ENCODE measurements at regions not wholly inside any gene's neighbourhood (a gene's known extent, or its start where the extent isn't known, plus 50 kb on each side); places are given as distances from the start of the nearest gene placed in this dataset.

DNA sequence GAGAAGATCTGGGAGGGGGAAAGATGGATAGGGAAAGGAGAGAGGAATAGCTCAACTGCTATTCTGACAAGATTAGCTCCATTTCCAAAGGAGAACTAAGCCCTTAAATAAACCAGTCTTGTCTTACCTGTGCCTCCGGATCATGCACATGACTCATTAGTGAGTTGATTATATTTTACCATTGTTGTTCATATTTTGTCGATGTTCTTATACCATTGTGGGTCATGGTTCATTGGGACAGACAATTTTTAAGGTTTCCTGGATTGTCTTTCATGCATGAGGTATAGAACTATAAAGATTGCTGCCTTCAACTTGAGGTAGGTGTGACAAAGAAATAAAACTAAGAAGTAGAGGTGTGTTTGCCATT is 243.0 kb upstream of the ATP2B1 start:
- no TSS peak for BruUV-seq (replicated peaks)
- Histone ChIP-seq H4K20me1 (replicated peaks; ENCODE audit: control insufficient read depth, extremely low read depth, insufficient read depth, low read length) (no peaks in the 10 kb centered on the region), H2AFZ (ENCODE audit: low read depth, low read length) (no peak overlapping the region), H3K27ac (ENCODE audit: insufficient read depth, low read depth, low read length) (no peak overlapping the region), H3K4me3 (replicated peaks in 1 of 3; ENCODE audit: insufficient read depth in 1 of 3, low read depth in 1 of 3, low read length in 3 of 3) (no peak overlapping the region), H3K27me3 (ENCODE audit: control insufficient read depth in 2 of 2, insufficient read depth in 2 of 2, low read length in 2 of 2) (no peaks in the 10 kb centered on the region), H3K36me3 (ENCODE audit: control insufficient read depth in 2 of 2, extremely low read depth in 1 of 2, insufficient read depth in 2 of 2, low read length in 2 of 2) (no peaks in the 10 kb centered on the region), H3K4me1 (ENCODE audit: control insufficient read depth, extremely low read depth, insufficient read depth, low read length) (peaks cover 33% of the 10 kb centered on the region), H3K9me1 (replicated peaks; ENCODE audit: control insufficient read depth, extremely low read depth, insufficient read depth, low read length) (no peaks in the 10 kb centered on the region), H3K79me2 (ENCODE audit: control insufficient read depth, insufficient read depth, low read length) (no peaks in the 10 kb centered on the region), H3K9me3 (replicated peaks; ENCODE audit: control insufficient read depth, insufficient read depth, low read length) (no peaks in the 10 kb centered on the region), H3K4me2 (ENCODE audit: insufficient read depth, low read length) (no peak overlapping the region), H3K9ac (replicated peaks; ENCODE audit: extremely low read depth, insufficient read depth, low read length) (no peak overlapping the region)
- no peak for TF ChIP-seq JUN (IDR thresholded peaks at IDR 0.05; ENCODE audit: borderline replicate concordance, insufficient read depth, insufficient read length, low read depth)
- TF ChIP-seq POLR2A (IDR thresholded peaks at IDR 0.05; ENCODE audit: low read depth, low read length): no peak
- TF ChIP-seq CTCF (IDR thresholded peaks at IDR 0.05; ENCODE audit: extremely low read depth in 1 of 2, insufficient read depth in 1 of 2, low read depth in 1 of 2, low read length in 2 of 2): no peak
- TF ChIP-seq EZH2 (IDR thresholded peaks at IDR 0.05; ENCODE audit: borderline replicate concordance, low read depth, low read length, severe bottlenecking): no peak
- TF ChIP-seq, protein P1, sequence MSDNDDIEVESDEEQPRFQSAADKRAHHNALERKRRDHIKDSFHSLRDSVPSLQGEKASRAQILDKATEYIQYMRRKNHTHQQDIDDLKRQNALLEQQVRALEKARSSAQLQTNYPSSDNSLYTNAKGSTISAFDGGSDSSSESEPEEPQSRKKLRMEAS (IDR thresholded peaks at IDR 0.05; ENCODE audit: insufficient read depth, insufficient read length): no peak
- intact Hi-C loops (cut with micrococcal nuclease): no loop called here
- FAIRE-seq (no peak), DNase-seq (ENCODE audit: low read depth, low spot score) (no peak)
- dilution Hi-C loops (cut with MboI; ENCODE audit: extremely low pct_ligation_motif_present, low sequenced_read_pairs): no loop called here
- CTCF ChIA-PET: no interaction called here
- POLR2A ChIA-PET: no interaction called here

DNA sequence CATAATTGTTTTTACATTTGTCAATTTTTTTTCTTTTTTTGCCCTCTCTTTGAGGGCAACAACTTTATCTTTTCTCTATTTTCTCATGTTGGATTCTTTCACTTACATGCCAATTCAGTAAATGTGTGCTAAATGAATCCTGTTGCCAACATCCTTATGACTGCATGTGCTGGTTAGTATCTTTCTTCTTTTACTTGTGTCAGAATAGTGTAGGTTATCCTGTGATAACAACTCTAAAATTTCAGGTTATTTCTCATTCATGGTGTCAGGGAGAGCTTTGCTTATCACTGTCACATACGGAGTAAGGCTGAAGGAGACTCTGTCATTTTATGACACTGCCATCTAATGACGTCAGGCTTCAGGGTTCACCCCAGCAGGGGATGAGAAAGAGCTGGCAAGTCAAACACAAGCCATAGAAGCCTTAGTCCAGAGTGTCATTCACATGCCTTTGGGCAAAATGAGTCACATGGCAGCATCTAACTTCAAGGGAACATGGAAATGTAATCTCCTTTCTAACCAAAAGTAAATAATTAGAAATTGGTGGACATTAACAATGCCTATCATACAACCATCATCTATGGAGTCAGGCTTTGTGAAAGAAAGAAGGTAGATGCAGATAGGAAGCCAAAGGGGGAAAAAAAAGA is 242.5 kb upstream of the ATP2B1 start:
- POLR2A ChIA-PET: no interaction called here

More for the DNA sequence above, 242.5 kb upstream of the ATP2B1 start:
- CTCF ChIA-PET: interaction anchor here (1.2 to 1.8 kb wide), 2 partner anchors 96 to 152 kb away, joined by 3 to 6 read pairs; no protein-coding TSS in a partner anchor
- DNase-seq (ENCODE audit: low read depth, low spot score) (no peak), FAIRE-seq (no peak)
- Histone ChIP-seq H3K9me1 (replicated peaks; ENCODE audit: control insufficient read depth, extremely low read depth, insufficient read depth, low read length) (no peaks in the 10 kb centered on the region), H3K36me3 (ENCODE audit: control insufficient read depth in 2 of 2, extremely low read depth in 1 of 2, insufficient read depth in 2 of 2, low read length in 2 of 2) (no peaks in the 10 kb centered on the region), H3K4me2 (ENCODE audit: insufficient read depth, low read length) (no peak overlapping the region), H4K20me1 (replicated peaks; ENCODE audit: control insufficient read depth, extremely low read depth, insufficient read depth, low read length) (no peaks in the 10 kb centered on the region), H3K4me3 (replicated peaks in 1 of 3; ENCODE audit: insufficient read depth in 1 of 3, low read depth in 1 of 3, low read length in 3 of 3) (no peak overlapping the region), H2AFZ (ENCODE audit: low read depth, low read length) (no peak overlapping the region), H3K27me3 (ENCODE audit: control insufficient read depth in 2 of 2, insufficient read depth in 2 of 2, low read length in 2 of 2) (no peaks in the 10 kb centered on the region), H3K9ac (replicated peaks; ENCODE audit: extremely low read depth, insufficient read depth, low read length) (no peak overlapping the region), H3K4me1 (ENCODE audit: control insufficient read depth, extremely low read depth, insufficient read depth, low read length) (peaks cover 33% of the 10 kb centered on the region), H3K9me3 (replicated peaks; ENCODE audit: control insufficient read depth, insufficient read depth, low read length) (no peaks in the 10 kb centered on the region), H3K27ac (ENCODE audit: insufficient read depth, low read depth, low read length) (no peak overlapping the region), H3K79me2 (ENCODE audit: control insufficient read depth, insufficient read depth, low read length) (no peaks in the 10 kb centered on the region)
- TF ChIP-seq MYC (IDR thresholded peaks at IDR 0.05; ENCODE audit: low read depth, low read length) (no peak), FOS (IDR thresholded peaks at IDR 0.05; ENCODE audit: borderline replicate concordance, insufficient read depth, low read length) (no peak), CTCF (IDR thresholded peaks at IDR 0.05; ENCODE audit: extremely low read depth in 1 of 2, insufficient read depth in 1 of 2, low read depth in 1 of 2, low read length in 2 of 2) (no peak), JUN (IDR thresholded peaks at IDR 0.05; ENCODE audit: borderline replicate concordance, insufficient read depth, insufficient read length, low read depth) (no peak), GATA2 (IDR thresholded peaks at IDR 0.05; ENCODE audit: insufficient read depth, insufficient read length, low read depth, low read length) (no peak), EZH2 (IDR thresholded peaks at IDR 0.05; ENCODE audit: borderline replicate concordance, low read depth, low read length, severe bottlenecking) (no peak), POLR2AphosphoS5 (IDR thresholded peaks at IDR 0.05; ENCODE audit: insufficient read depth, low read depth, low read length) (no peak), POLR2A (IDR thresholded peaks at IDR 0.05; ENCODE audit: low read depth, low read length) (no peak)
- TF ChIP-seq, protein P1 (IDR thresholded peaks at IDR 0.05; ENCODE audit: insufficient read depth, insufficient read length): no peak
- dilution Hi-C loops (cut with MboI; ENCODE audit: extremely low pct_ligation_motif_present, low sequenced_read_pairs) (no loop called here), intact Hi-C loops (cut with micrococcal nuclease) (no loop called here)
- no TSS peak for BruUV-seq (replicated peaks)
